C1 segment of cervical spinal cord (tissue), 14 donors: ENCODE measurements at regions not wholly inside any gene's neighbourhood (a gene's known extent, or its start where the extent isn't known, plus 50 kb on each side); places are given as distances from the start of the nearest gene placed in this dataset.
"Not testable (repeated sequence)": the region's sequence is repeated elsewhere in the genome, so short reads cannot be mapped to it uniquely, and the experiment has no call there.

ENCODE experiments used
- DNase-seq, 14 donors: peaks; one replicate each; lab custom pipeline; 2025; lab: John Stamatoyannopoulos, UW

DNA sequence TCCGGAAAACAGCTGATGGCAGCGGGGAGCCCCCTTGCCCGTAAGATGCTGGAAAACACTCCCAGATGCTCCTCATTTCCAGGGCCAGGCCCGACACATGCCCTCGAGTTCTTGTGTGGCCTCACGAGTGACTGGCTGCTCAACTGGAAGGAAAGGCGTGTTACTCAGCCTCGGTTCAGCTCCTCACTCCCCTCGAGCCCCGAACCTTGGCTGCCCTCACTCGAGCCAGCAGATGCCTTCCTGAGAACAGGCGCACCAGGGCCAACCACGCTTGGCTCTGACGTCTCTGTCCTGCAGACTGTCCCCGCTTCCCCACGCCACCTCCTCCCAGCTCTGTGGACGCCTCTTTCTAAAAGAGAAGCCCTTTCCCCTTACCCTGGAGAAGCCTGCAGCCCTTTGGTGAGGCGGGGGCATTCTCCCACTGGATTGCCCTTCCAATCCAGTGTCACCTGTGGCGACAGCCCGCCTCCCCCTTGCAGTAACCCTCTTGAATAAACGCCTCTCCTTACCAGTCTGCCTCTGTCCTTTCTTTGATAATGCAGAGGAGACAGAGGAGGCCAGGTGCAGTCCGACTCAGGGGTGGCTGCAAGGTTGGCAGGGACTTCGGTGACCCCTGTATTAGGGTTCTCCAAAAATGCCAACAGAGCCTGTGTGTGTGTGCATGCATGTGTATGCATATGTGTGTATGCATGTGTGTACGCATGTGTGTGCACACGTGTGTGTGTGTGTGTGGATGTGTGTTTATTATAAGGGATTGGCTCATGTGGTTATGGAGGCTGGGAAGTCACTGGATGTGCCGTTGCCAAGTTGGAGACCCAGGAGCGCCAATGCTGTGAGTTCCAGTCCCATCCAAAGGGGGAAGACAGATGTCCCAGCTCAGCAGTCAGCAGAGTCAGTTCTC, 166.3 kb downstream of the KIF26A start:
- DNase-seq, result no peak

DNA sequence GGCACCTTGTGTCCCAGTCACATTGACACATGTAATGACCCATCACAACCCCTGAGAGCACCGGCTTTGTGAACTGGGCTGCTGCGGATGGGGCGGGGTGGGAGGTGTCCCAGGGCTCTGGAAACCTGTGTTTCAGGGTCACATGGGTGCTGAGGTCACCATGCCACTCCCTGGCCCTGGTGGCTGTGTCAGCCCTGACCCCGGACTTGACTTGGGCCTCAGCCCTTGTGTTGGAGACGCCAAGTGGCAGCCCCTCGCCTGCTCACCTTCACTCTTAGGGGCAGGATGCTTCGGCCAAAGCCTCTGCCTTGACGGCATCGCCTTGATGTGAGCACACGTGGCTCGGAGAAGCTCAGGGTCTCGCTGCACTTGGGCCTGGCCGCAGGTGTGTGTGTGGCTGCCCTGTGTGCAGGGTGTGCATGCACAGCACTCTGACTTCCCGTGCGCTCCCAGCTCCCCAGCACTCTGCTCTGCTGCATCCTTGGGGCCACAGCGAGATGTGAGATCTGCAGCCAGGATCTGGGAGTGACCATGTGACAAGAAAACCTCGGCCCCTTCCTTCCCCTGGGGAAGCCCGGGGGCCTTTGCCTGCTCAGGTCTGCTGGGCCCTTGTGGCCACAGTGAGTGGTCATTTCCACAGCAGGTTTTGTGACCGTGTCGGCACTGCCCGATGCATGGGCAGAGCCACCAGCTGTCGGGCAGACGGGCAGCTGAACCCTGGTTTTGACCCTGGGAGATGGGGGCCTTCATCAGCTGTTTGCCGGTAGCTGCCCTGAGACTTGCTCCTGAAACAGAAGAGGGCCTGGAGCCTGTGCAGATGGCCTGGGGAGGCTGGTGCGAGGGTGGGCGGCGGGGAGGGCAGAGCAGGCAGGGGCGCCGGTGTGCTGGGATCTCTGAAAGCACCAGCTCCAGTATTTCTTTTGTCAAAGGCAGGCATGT, 167.4 kb downstream of the KIF26A start:
- no peak for DNase-seq

DNA sequence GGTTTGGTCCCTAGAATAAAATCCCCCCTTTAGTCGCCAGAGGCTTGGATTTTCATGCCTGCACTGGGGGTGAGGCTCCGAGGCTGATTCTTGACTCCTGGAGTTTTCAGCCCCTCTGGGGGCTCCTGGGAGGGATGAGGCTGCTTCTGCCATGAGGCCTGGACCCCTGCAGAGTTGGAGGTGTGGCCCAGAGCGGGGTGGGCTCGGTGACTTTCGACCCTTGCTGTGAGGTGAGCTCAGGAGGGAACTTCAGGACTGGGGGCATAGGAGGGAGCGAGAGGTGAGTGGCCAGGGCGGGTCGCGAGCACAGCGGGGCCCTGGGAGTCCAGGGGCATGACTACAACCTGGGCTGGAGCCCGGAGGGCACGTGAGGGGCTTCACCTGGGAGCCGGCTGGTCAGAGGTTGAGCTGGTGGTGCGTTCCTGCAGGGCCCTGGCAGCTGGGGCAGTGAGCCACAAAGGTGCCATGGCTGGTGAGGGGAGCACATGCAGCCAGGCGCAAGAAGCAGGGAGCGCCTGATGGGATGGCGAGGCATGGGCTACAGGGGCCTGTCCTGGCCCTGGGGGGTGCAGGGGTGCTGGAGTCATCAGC, 168.2 kb downstream of the KIF26A start:
- DNase-seq, result no peak

DNA sequence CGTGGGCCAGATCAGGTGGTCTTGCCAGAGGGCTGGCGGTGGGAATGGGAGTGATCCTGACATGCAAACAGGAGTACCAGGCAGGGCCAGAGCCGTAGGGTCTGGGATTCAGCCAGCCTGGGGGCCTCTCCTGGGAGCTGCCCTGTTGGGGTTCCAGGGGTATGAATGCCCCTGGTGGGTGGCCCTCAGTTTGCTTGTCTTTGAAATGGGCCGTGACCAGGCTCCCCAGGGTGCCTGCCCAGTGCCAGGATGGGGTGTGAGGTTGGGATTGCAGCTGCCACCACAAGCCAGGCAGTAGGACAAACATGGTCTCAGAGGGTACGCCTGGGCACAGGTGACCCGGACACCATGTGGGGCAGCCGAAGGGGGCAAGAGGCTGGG, 168.8 kb downstream of the KIF26A start:
- no peak for DNase-seq

DNA sequence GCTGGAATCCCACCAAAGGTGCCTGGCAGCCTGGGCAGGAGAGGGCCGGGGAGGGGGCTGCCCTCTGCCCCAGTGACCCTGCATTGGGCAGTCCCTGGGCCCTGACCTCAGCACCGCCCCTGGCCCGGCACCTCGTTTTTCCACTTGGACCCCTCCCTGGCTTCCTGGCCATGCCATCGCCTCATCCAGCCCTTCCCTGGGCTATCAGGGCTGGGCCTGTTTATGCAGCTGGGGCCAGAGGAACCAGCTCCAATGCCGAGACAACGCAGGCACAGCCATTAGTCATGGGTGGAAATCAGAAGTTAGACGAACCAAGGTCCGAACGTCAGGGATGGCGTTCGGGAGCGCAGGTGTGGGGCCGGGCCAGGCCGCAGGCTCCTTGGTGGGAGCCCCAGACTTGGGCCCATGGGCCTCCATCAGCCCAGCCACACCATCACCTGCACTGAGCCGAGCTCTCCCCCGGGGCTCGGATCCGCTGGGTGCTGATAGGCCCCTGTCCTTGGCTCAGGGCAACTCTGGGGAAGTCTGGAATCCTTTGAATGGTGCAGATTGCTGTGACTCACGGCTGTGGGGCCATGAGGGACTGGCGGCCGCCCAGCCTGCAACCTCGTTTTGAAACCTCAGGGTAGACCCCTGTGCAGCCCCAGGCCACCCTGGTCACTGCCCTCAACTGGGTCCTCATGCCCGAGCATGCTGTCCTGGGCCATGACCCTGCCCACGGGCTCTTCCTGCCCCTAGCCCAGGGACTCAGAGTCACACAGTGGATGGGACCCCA, 169.4 kb downstream of the KIF26A start:
- DNase-seq, result no peak

DNA sequence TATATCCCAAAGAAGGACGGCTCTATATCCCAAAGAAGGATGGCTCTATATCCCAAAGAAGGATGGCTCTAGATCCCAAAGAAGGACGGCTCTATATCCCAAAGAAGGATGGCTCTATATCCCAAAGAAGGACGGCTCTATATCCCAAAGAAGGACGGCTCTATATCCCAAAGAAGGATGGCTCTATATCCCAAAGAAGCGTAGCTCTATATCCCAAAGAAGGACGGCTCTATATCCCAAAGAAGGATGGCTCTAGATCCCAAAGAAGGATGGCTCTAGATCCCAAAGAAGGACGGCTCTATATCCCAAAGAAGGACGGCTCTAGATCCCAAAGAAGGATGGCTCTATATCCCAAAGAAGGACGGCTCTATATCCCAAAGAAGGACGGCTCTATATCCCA, 170.1 kb downstream of the KIF26A start:
- not testable (repeated sequence) for DNase-seq

DNA sequence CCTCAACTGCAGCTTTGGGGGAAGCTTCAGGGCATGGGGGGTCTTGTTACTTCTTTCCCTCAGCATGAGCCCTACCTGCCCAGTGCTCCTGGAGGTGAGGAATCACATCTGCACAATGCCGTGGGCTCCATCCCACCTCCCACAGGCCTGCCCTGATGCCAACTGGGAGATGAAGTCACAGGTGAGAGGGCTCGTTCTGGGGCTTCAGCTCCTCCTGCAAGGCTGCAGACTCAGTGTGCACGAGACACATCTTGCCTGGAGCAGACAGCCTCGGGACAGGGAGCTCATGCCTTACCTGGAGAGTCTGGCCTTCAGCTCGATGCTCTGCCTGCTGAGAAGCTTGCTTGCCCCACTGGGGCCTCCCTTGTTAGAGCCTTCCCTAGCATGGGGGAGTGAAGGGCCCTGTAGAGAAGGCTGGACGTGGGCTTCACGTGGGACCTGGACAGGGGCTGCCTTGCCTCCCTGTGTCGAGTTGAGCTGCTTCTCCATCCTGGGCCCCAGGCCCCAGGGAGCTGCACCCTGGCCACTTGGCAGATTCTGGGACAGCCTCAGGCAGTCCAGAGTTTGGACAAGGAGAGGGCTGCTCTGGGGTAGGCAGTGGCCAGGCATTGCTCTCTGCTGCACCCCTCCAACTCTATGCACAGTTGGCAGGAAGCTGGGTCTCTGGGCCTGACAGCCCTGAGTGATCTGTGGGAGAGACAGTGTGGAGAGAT, 171.4 kb downstream of the KIF26A start:
- DNase-seq, result no peak

DNA sequence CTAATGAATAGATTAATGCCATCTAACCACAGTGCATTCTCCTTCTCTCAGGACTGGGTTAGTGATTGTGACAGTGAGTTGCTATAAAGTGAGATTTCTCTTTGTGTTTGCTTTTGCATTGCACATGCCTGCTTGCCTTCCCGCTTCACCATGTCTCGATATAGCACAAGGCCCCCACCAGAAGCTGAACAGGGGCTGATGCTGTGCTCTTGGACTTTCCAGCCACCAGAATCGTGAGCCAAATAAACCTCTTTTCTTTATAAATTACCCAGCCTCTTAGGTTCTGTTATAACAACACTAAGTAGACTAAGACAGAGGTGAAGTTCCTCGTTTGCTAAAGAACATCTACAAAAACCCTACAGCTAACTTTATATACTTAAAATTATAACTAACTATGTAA, 173.0 kb downstream of the KIF26A start:
- no peak for DNase-seq

DNA sequence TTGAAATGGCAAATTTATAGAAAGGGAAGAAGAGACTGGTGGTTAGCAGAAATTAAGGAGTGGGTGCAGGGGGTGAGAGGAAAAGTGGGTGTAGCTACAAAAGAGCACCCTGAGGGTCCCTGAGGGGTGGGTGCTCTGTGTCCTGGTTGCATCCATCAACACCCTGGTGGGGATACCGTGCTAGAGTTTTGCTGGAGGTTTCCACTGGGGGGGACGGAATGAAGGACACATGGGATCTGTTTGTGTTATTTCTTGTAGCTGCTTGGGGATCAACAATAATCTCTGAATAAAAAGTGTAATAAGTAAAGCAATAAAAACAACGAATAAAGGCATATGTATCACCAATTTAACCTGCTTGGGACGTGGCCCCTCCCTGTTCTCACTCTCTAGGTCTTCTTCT, 175.3 kb downstream of the KIF26A start:
- no peak for DNase-seq

DNA sequence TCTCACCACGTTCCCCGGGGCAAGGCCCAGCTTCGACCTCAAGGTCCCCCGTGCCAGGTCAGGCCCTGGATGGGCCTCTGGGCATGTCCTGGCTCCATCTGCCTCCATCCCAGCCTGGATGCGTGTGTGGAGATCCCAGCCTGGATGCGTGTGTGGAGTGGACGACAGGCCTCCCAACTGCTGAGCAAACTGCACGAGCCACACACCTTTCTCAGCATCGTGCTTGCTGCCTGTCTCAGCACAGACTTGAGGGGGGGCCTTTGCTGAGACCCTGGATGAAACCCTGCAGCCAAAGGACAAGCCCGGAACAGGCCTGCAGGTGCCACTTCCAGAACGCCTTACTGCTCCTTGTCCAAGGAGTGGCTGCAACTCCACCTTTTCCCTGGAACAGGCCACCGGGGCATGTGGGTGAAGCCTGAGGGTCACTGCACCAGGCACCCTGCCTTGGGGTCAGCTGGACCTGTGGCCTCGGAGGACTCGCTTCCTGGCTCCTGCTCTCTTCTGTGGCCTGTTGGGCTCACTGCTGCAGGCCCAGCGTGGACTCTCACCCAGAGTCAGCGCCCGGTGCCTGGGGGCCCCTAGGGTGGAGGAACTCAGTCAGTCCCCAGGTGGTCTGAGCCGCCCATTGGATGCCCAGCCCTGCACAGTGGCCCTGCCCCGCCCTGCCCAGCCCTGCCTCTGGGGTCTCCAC, 176.0 kb downstream of the KIF26A start:
- DNase-seq, result no peak

DNA sequence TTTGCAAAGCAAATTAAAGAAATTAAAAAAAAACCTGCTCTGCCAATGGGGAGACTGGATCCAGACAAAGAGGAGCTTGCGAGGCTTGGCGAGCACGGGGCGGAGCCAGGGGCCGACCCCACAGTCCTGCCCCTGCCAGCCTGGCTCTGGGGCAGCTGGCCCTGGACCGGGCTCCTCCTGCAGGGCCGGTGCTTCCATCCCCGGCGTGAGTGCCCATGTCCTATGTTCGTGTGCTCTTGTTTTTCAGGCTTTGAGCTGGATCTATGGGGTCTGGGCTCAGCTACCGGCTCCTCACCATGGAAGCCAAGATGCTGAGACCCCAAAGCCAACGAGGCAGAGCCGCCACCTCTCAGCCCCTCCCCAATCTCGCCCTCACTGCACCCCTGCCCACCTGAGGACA, 176.8 kb downstream of the KIF26A start:
- DNase-seq, result no peak

DNA sequence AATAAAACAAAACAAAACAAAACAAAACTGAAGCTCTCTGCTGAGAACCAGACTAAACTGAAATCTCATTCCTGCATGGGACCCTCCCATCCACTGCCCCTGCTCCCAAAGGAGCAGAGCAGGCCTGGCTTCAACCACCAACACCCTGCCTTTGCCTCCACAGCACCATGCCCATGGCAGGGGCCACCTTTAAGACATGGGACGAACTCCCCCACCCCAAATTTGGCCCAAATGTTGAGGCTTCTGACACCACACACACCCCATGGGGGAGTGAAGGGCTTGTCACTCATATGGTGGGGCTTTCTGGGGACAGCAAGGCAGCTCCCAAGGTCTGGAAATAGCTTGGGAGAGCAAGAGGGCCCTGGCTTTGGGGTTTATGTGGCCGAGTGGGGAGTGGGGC, 177.2 kb downstream of the KIF26A start:
- no peak for DNase-seq

DNA sequence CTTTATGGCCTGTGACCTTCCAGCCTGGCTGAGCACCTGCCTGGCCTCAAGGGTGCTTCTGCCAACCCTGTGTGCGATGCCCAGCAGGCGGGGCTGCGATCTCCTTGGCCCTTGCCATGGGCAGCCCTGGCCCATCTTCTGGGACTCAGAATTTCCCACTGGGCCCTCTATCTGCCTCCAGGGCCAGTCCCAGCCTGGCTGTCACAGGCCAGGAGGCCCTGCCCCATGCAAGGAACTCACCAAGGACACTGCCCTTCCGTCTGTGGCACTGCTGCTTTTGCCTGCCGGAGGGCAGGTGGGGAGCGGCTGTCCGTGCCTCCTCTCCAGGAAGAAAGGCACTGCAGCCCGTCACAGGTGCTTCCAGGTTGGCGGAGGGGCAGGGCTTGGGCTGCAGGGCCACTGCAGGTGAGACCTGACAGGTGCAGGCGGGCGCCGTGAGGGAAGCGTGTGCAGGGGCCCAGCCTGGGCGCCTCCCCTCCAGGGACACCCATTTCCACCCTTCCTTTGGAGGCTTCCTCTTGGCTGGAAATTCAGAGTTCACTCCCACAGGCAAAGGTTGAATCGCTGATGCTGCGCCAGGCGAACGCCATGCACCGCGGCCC, 177.8 kb downstream of the KIF26A start:
- DNase-seq, result no peak

DNA sequence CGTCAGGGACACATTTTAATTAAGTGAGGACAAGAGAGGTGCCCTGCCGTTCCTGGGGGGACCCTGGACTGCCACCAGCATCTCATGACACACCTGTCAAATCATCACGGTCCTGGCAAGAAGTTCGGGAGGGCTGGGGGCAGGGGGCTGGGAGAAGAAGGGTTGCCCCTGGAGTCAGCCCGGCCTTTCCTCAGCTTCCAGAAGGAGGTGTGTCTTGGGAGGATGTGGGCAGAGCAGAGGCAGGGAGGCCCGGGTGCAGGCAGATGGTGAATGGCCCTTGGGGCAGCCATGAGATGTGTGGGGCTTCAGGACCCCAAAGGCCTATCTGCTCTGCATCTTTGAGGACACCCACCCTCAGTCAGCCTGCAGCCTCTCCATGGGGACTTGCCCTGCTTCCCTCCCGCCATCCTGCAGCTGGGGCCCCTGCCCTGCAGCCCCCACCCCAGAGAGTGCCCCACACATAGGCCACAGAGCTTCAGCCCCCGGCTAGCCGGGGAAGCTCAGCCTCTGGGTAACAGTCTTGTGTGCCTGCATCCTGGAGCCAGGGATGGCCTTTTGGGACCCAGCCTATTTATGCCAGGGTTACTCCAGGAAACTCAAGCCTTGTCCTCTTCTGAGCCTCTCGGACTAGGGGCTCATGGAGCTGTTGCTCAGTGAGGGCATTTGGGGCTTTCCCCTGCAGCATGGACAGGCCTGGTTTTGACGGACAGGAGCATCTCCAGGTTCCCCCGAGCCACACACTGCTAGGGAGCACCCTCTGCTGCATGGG, 178.5 kb downstream of the KIF26A start:
- DNase-seq, result no peak

DNA sequence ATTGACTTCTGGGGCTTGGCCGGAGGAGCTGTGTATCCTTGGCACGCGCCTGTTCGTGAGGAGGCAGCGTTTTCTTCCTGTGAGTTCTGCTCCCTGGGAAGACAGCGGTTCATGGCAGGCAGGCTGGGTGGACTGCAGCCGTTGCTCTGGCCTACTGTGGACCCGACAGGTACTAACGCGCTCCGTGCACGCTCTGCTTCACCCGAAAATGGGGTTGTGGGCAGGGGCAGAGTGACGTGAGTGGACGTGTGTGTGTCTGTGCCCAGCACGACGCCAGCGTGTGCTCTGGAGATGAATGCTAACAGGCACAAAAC, 179.1 kb downstream of the KIF26A start:
- no peak for DNase-seq

DNA sequence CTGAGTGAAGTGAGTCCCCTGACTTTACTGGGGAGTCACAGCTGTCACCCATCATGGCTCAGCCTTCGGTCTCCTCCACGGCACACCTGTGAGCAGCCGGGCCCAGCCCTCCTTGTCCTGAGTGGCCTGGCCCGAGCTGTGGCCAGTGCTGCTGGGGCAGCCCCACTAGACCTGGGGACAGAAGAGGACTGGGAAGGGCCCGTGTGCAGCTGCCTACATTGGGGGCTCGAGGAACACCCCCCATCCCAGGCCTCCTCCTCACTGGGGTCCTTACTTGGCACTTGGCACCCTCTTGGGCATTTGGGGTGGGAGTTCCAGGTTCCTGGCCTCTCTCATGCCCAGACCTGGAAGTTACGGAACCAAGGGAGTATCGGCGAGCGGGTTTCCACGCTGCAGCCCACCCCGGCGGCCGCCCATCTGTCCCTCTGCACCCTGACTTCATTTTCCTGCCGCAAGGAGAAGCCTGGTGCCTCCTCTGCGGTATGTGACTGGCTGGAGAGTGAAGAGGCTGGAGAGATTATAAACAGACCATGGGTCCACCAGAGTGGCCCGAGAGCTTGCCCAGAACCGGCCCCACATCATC, 179.7 kb downstream of the KIF26A start:
- DNase-seq, result no peak

DNA sequence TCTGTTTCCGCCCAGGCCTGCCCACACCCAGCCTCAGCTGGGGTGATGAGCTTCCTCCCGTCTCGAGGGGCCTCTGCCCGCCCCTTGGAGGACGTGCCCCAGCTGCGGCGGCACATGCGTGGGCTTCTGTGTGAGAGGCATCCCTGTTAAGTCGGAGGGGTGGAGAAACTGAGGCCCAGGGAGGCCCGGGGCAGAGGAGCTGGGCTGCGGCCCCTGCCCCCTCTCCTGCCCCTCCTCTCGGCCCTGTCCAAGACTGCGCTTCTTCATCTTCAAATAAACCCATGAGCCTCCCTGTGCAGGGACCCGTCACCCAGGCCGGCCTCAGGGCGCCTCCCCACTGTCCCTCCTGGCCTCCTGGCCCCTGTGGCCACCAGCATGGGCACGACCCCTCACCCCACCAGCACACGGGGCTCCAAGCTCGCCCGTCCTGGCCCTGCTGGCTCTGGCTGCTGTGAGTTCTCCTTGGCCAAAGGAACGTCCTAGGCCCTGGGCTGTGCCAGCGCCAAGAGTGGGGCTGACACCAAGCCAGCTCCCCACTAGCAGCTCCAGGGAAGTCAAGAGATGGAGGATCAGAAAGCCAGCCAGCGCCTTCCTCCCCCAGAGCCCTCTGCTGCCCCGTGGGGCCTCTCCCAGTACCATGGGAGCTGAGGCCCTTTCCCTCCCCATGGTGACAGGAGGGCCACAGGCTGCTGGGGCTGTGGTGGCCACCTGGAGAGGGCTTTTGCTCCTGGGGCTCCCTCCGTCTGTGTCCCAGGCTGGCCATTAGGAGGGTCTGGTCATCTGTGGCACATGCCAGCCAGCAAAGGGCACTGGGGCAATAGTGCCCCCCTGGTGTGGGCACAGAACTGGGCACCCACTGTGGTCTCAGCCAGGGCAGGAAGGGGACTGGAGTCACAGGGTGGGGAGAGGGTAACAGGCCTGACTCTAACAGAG, 180.4 kb downstream of the KIF26A start:
- peak in 1 of 14 donors; percentile 10 for DNase-seq
